Smooth muscle cell (in vitro differentiated cells): ENCODE measurements at regions not wholly inside any gene's neighbourhood (a gene's known extent, or its start where the extent isn't known, plus 50 kb on each side); places are given as distances from the start of the nearest gene placed in this dataset.

Experiments used
- DNase-seq: peaks from one replicate; lab custom pipeline; 2025; ENCODE audit not compliant: unreplicated experiment; lab: John Stamatoyannopoulos, UW
- H2AFZ ChIP-seq: fragments of 200-600 bp; sonication (generic); 2 replicates; pipeline ENCODE4 v1.6.0; 2016; ENCODE audit warnings: antibody characterized with exemption, low read depth, mild to moderate bottlenecking
- H3F3A ChIP-seq: fragments of 200-600 bp; sonication (generic); 2 replicates; pipeline ENCODE4 v1.6.0; 2017; ENCODE audit warnings: antibody characterized with exemption, low read depth
- H3K27ac ChIP-seq: fragments of 200-600 bp; sonication (generic); 2 replicates; pipeline ENCODE4 v1.5.1; 2016; ENCODE audit warnings: low read depth, mild to moderate bottlenecking
- H3K27me3 ChIP-seq: fragments of 200-600 bp; sonication (generic); 2 replicates; pipeline ENCODE4 v1.6.1; 2016; ENCODE audit warnings: low read depth, mild to moderate bottlenecking
- H3K36me3 ChIP-seq: fragments of 200-600 bp; sonication (generic); 2 replicates; pipeline ENCODE4 v1.5.1; 2016; ENCODE audit warnings: low read depth
- H3K4me1 ChIP-seq: fragments of 200-600 bp; sonication (generic); 2 replicates; pipeline ENCODE4 v1.5.1; 2016; ENCODE audit warnings: low read depth
- H3K4me2 ChIP-seq: fragments of 200-600 bp; sonication (generic); 2 replicates; pipeline ENCODE4 v1.6.0; 2016; ENCODE audit warnings: mild to moderate bottlenecking
- H3K4me3 ChIP-seq: fragments of 200-600 bp; sonication (generic); 2 replicates; pipeline ENCODE4 v1.5.1; 2016; ENCODE audit warnings: mild to moderate bottlenecking
- H3K79me2 ChIP-seq: fragments of 200-600 bp; sonication (generic); 2 replicates; pipeline ENCODE4 v1.6.0; 2016; ENCODE audit warnings: low read depth, mild to moderate bottlenecking
- H3K9ac ChIP-seq: fragments of 200-600 bp; sonication (generic); 2 replicates; pipeline ENCODE4 v1.6.0; 2016; ENCODE audit warnings: low read depth
- H3K9me3 ChIP-seq: fragments of 200-600 bp; sonication (generic); replicated peaks from 2 replicates; pipeline ENCODE4 v1.5.1; 2016; ENCODE audit warnings: low read depth
- H4K20me1 ChIP-seq: fragments of 200-600 bp; sonication (generic); 2 replicates; pipeline ENCODE4 v1.6.0; 2016; ENCODE audit warnings: low read depth
- WGBS: methylation state at CpG from one replicate; pipeline ENCODE4 v1.1.7; 2016; ENCODE audit warnings: low lambda C conversion rate; 5-methylcytosine and 5-hydroxymethylcytosine counted together
- TF ChIP-seq, protein P1 (sequence below): fragments of 200-600 bp; sonication (generic); IDR thresholded peaks from 2 replicates; pipeline ENCODE4 v1.5.1; 2017; ENCODE audit warnings: borderline replicate concordance, mild to moderate bottlenecking, antibody characterized with exemption; ENCODE audit not compliant: insufficient read depth, poor library complexity, severe bottlenecking

DNA sequence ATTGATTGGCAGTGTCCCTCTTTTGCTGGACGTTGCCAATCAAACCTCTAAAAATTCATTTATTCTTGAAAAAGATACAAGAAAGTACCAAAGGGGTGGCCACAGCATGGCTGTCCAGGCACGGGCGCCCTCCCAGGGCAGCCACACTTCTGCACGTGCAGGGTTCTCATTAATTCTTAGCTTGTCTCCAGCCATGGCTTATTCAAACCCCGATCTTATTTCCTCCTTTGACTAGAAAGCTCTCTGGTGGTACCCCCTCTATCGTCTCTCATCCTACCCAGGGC is 123.9 kb downstream of the CTTN start:
- Histone ChIP-seq H3F3A (no peaks in the 10 kb centered on the region), H2AFZ (no peak overlapping the region), H3K4me2 (no peak overlapping the region), H3K9me3 (no peaks in the 10 kb centered on the region), H3K9ac (no peak overlapping the region), H3K36me3 (no peaks in the 10 kb centered on the region), H3K4me3 (no peak overlapping the region), H3K27me3 (no peaks in the 10 kb centered on the region), H3K27ac (no peak overlapping the region), H4K20me1 (no peaks in the 10 kb centered on the region), H3K4me1 (peaks cover 32% of the 10 kb centered on the region), H3K79me2 (no peaks in the 10 kb centered on the region)
- WGBS: 91% methylated on average over 6 of the region's 6 CpGs
- TF ChIP-seq, protein P1, sequence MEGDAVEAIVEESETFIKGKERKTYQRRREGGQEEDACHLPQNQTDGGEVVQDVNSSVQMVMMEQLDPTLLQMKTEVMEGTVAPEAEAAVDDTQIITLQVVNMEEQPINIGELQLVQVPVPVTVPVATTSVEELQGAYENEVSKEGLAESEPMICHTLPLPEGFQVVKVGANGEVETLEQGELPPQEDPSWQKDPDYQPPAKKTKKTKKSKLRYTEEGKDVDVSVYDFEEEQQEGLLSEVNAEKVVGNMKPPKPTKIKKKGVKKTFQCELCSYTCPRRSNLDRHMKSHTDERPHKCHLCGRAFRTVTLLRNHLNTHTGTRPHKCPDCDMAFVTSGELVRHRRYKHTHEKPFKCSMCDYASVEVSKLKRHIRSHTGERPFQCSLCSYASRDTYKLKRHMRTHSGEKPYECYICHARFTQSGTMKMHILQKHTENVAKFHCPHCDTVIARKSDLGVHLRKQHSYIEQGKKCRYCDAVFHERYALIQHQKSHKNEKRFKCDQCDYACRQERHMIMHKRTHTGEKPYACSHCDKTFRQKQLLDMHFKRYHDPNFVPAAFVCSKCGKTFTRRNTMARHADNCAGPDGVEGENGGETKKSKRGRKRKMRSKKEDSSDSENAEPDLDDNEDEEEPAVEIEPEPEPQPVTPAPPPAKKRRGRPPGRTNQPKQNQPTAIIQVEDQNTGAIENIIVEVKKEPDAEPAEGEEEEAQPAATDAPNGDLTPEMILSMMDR: no peak
- DNase-seq: no peak

- Histone ChIP-seq H2AFZ (no peak overlapping the region), H3K27me3 (no peaks in the 10 kb centered on the region), H3F3A (no peaks in the 10 kb centered on the region), H4K20me1 (no peaks in the 10 kb centered on the region), H3K4me2 (no peak overlapping the region), H3K79me2 (no peaks in the 10 kb centered on the region), H3K36me3 (no peaks in the 10 kb centered on the region), H3K4me3 (no peak overlapping the region), H3K27ac (no peak overlapping the region), H3K9me3 (no peaks in the 10 kb centered on the region), H3K9ac (no peak overlapping the region), H3K4me1 (peaks cover 31% of the 10 kb centered on the region)
- 86% methylated on average over 26 of the region's 26 CpGs for WGBS
- DNase-seq: no peak
- TF ChIP-seq, protein P1: no peak
These were observed 124.4 kb downstream of the CTTN start for GRCh38 chr11:70522593-70523311.

- H3K36me3 ChIP-seq: no peaks in the 10 kb centered on the region
- H3K27me3 ChIP-seq: no peaks in the 10 kb centered on the region
- WGBS: 88% methylated on average over 13 of the region's 15 CpGs
These were observed 125.2 kb downstream of the CTTN start for GRCh38 chr11:70523384-70524095.

More at GRCh38 chr11:70523384-70524095, 125.2 kb downstream of the CTTN start:
- H4K20me1 ChIP-seq: no peaks in the 10 kb centered on the region
- no peak overlapping the region for H3K4me2 ChIP-seq
- H3K9ac ChIP-seq: no peak overlapping the region
- TF ChIP-seq, protein P1: no peak
- no peak overlapping the region for H3K4me3 ChIP-seq
- H2AFZ ChIP-seq: no peak overlapping the region
- no peak overlapping the region for H3K27ac ChIP-seq
- H3F3A ChIP-seq: no peaks in the 10 kb centered on the region
- H3K79me2 ChIP-seq: no peaks in the 10 kb centered on the region
- no peak for DNase-seq
- no peaks in the 10 kb centered on the region for H3K9me3 ChIP-seq
- peaks cover 24% of the 10 kb centered on the region for H3K4me1 ChIP-seq
